HG03354 (cell line): ENCODE measurements at regions not wholly inside any gene's neighbourhood (a gene's known extent, or its start where the extent isn't known, plus 50 kb on each side); places are given as distances from the start of the nearest gene placed in this dataset.
"Not testable (repeated sequence)": the region's sequence is repeated elsewhere in the genome, so short reads cannot be mapped to it uniquely, and the experiment has no call there.

Experiments
- ATAC-seq: cut with Tn5 transposase; IDR thresholded peaks from one replicate; pipeline ENCODE4 v1.9.1; 2021; ENCODE audit warnings: mild to moderate bottlenecking; ENCODE audit not compliant: unreplicated experiment, poor library complexity, severe bottlenecking

DNA sequence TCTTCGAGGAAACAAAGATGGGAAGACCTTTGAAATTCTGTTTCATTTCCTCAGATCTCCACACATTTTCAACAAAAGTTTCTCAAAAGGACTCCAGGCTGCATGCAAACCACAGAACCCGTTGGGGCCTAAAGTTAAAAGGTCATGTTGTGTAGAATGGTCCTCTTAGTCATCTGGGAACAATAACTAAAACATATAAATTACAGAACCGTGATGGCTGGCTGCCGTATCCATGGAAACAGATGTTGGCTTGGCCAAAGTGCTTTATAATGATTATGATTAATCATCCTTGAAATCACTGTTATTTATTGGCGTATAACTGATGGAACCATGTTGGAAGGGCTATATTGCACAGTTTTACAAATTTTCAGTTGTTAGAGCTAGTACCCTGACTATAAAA, 182.8 kb upstream of the CRIM1 start:
- ATAC-seq = no peak

DNA sequence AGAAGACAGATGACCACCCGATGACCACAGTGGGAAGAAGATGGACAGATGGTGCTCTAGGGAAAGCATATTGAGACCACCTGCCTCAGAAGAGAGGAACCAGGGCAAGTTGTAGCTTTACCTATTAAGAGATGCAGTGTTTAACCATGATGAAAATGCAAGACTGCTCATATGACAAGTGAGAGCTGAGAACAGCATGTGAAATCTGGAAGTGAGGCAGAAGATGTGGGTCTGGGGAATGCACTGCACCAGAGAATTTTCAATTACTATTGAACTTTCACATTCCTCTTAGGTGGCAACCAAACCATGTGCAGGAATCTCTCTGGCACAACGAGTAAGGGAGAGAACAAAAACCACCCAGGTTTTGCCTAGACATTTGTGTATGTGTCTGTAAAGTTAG, 184.8 kb upstream of the CRIM1 start:
- ATAC-seq = no peak

DNA sequence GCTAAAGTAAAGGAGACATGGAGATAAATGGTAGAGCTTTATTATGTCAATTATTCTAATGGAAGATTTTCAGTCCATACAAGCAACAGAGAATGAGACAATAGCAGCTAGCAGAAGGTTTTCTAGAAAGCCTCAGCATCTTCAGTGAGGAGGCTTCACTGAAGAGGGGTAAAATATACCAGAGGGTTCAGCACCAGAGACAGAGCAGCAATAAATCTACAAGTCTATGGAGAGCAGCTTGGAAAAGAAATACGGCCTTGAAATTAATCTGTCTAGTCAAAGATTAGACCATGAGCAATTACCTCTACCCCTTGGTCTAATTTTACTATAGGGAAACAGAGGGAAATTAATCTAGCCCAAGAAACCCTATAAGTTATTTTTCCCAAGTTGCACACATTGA, 185.7 kb upstream of the CRIM1 start:
- ATAC-seq = no peak

DNA sequence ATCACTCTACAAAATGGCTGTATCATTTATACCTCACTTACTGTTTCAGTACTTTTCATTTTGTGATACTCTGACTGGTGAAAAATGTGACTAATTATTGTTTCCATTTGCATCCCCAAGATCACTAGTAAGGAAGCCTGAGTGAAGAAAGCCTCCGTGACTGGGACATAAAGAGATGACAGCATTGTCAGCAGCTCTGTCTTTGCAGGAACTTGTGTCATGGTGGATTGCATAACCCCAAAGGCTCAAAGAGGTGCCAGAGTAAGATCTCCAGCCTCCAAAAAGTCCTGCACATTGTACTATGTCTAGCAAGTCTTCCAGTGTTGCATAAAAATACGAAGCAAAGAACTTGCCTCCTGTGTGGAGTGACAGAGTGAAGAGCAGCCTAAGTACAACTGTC, 187.5 kb upstream of the CRIM1 start:
- no peak for ATAC-seq

DNA sequence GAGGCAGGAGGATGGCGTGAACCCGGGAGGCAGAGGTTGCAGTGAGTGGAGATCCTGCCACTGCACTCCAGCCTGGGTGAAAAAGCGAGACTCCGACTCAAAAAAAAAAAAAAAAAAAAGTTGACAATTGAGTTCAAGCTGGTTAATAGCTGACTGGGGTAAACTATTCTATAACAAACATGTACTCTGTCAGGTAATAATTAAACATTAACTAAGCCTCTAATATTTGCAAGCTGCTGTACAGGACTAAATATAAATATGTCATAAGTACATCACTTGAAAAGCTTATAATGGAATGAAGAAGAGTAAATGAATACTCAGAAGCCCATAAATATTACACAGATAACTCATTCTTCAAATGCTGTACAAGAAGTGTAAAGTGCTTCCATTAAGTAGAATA, 190.4 kb upstream of the CRIM1 start:
- ATAC-seq = peak; percentile 76

DNA sequence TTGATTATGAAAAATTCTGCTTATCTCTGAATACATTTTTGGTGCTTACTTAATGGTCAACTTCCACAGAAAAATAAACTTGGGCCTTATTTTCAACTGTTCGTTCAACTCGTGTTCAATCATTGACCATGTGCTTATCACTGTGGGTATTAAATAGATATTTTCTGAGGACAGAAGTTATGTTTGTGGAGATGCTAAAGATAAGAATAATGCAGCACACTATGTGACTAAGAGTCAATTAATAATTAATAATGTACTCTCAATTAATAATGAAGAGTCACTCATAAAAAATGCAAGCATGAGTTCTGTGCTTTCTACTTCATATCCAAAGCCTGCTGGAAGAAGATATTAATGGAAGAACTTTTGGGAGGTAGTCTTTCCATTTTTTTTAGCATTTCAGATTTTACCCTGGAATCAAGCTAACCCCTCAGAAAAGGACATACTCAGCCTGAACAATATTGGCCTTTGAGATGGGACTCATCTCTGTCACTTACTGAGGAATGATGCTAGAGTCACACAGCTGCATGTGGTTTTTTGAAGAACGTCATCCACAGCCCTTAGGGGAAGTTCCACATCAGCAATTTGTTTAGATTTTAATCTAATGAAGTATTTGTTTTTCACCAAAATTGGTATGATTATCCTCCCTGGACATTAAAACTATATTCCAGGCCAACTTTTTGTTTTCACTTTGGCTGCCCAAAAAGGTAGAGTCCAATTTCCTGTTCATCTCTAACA, 191.9 kb upstream of the CRIM1 start:
- ATAC-seq = peak; percentile 85

DNA sequence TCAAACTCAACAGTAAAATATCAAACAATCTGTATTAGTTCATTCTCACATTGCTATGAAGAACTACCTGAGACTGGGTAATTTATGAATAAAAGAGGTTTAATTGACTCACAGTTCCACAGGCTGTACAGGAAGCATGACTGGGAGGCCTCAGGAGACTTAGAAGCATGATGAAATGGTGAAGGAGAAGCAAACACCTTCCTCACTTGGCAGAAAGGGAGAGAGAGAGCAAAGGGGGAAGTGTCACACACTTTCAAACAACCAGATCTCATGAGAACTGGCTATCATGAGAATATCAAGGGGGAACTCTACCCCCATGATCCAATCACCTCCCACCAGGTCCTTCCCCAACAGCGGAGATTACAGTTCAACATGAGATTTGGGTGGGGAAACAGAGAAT, 198.5 kb upstream of the CRIM1 start:
- not testable (repeated sequence) for ATAC-seq

DNA sequence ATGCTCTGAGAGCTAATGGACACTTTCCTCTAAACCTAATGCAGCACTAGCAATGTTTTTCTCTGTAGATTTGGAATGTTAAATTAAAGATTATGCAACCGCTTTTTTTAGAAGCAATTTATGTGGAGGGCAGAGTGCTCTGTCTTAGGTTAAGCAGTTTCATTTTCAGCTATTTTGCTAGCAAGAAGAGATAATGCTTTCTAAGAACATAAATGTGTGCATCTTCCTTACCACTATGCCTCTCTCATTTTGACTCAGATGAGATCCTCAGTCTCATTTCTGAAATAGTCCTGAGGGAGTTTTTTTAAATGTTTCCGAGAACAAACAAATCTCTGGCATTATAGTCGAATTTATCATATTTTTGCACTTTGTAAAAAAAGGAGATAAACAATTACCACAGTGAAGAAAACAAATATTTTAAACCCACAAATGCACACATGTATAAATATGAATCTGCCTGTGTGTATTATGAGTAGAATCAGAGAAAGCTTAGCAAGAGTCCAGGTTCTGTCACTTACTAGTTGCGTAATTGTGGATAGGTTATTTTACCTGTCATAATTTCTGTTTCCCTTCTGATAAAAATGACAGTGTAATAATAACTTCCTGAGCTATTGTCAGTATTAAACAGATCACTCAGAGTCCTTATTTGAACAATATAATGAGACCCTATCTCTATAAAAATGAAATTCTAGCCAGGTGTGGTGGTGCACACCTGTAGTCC, 207.7 kb upstream of the CRIM1 start:
- ATAC-seq = peak; percentile 94

DNA sequence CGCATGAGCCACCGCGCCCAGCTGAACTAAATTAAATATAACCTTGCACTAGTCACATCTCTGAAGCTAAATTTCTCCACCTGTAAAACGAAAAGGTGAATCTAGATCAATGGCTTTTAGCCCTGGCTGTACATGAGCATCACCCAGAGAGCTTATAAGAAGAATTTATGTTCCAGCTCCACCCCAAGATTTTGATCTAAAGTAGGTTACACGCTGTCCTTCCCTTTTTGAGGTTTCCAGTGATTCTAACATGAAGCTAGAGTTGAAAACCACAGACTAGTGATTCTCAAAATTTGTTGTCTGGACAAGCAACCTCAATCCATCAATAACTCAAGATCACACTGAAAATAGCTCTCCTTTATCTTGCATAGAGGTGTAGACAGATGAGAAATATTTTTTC, 208.8 kb upstream of the CRIM1 start:
- ATAC-seq = no peak

DNA sequence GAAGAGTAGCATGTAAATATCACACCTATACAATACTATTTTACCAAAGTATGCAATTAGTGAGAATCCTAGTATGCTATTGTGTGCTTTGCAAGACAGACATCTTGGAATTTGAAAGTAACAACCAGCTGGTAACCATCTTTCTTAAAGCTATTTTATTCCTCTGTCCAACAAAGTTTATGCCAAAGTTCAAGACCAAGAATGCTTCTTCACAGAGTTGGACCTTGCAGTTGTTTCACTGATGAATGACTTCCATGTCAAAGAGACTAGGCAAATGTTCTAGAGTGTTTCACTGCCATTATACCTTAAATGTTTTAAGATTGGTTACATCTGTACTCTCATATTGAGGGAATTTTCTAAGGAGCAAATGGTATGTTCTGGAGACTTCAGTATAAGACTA, 215.2 kb upstream of the CRIM1 start:
- no peak for ATAC-seq

DNA sequence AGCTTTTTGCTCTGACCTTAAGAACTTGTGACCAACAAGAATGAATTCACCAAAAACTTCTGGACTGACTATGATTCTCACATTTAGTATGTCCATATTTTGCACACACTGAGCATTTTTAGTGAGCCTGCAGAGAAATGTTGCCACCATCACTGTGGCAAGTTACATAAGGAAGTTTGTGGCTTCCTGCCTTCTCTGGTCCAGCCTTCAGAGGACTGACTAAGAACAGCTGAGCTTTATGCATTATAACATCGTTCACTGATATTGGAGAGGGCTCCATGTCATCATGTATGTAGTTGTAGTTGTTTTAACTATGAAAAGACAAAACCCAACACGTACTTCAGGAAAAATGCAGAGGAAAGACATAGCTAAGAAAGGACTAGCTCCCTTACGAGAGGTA, 218.0 kb upstream of the CRIM1 start:
- no peak for ATAC-seq

DNA sequence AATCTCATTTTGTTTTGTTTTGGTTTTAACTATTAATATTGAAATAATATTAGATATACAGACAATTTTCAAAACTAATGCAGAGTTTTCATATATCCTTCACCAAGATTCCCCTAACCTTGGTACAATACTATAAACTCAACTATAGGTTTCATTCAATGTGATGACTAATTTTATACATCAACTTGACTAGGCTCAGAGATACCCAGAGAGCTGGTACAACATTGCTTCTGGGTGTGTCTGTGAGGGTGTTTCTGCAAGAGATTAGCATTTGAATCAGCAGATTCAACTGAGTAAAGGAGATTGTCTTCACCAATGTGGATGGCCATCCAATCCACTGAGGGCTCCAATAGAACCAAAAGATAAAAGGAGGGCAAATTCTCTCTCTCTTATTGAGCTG, 221.3 kb upstream of the CRIM1 start:
- no peak for ATAC-seq

DNA sequence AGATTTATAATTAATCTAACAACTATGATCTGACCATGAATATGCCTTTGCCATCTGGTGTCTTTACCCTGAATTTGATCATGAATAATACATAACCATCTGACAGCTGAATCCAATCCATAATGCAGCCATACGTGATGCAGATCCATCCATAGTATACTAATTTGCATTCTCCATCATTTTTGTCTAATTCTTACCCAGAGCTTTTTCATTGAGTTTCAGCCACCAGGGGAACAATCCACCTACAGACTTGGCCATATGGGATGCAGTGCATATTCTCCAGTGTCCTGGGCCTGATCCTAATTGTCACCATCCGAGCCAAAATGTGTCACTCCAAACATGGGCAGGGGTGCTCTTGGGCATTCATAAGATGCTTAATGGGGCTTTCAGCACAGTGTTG, 227.2 kb upstream of the CRIM1 start:
- ATAC-seq = no peak

DNA sequence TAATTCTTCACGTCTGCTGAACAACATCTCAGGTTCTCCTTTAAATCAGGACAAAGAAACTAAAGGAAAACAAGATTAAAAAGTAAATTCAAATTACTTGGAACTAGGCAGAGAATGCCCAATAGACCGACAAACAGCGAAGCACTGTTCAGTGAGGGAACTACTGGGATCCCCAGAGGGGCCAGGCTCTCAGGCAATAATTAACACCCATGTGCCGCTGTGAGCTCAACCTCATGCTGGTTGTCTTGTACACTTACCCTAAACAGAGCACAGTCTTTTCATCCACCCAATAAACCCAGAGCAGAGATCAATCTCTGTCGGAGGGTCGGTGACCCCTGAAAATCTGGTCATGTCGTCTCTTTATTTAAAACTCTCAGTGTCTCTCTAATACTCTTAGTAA, 229.9 kb upstream of the CRIM1 start:
- ATAC-seq = no peak

DNA sequence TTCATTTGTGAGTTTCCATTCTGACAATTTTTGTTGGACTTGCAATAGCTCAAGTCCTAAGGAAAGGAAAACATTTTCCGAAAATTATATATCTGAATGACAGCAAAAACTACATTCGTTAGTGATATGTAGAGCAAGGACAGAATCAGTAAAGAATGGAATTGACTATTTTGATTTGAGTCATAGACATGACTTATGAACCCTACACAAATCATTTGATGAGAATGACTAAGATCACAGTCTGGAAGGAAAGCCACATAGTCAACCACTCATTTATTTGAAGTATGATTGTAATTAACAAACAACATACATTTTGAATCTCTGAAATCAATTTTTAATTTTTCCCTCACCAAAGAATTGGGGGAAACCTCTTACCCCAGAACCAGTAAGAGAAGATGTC, 231.6 kb upstream of the CRIM1 start:
- ATAC-seq = no peak

DNA sequence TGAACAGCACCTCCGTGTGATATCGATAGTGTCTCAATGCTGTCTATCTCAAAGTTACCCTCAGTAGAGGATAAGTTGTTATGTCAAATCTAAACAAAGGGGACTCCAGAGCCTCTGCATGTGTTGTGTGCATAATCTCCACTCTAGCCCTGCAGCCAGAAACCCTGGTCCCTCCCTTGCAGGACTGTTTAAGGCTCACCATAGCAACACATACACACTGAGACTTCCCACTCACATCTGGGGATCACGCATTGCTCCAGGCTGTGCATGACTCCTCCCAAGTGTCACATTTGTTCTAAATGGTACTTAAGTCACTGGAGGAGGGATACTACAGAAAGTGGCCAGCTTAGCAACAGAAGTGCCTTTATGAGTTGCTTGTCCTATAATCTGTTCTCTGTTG, 258.6 kb upstream of the CRIM1 start:
- ATAC-seq = no peak

DNA sequence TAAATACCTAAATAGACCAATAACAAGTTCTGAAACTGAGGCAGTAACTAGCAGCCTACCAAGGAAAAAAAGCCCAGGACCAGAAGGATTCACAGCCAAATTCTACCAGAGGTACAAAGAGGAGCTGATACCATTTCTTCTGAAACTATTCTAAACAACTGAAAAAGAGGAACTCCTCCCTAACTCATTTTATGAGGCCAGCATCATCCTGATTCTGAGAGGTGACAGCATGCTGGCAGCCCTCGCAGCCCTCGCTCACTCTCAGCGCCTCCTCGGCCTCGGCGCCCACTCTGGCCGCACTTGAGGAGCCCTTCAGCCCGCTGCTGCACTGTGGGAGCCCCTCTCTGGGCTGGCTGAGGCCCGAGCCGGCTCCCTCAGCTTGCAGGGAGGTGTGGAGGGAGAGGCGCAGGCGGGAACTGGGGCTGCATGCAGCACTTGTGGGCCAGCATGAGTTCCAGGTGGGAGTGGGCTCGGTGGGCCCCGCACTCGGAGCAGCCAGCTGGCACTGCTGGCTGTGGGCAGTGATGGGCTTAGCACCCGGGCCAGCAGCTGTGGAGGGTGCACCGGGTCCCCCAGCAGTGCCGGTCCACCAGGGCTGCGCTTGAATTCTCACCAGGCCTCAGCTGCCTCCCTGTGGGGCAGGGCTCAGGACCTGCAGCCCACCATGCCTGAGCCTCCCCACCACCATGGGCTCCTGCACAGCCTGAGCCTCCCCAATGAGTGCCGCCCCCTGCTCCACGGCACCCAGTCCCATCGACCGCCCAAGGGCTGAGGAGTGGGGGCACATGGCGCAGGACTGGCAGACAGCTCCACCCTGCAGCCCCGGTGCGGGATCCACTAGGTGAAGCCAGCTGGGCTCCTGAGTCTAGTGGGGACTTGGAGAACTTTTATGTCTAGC, 263.5 kb upstream of the CRIM1 start:
- not testable (repeated sequence) for ATAC-seq

DNA sequence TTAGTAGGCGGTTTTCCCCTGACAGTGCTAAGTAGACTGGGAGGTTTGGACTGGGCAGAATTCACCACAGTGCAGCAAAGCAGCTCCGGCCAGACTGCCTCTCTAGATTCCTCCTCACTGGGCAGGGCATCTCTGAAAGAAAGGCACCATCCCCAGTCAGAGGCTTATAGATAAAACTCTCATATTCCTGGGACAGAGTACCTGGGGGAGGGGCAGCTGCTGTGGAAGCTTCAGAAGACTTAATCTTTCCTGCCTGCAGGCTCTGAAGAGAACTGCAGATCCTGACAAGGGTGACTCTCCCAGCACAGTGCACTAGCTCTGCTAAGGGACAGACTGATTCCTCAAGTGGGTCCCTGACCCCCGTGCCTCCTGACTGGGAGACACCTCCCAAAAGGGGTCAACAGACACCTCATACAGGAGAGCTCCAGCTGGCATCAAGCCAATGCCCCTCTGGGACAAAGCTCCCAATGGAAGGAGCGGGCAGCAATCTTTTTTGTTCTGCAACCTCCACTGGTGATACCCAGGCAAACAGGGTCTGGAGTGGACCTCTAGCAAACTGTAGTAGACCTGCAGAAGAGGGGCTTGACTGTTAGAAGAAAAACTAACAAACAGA, 266.8 kb upstream of the CRIM1 start:
- ATAC-seq = no peak

DNA sequence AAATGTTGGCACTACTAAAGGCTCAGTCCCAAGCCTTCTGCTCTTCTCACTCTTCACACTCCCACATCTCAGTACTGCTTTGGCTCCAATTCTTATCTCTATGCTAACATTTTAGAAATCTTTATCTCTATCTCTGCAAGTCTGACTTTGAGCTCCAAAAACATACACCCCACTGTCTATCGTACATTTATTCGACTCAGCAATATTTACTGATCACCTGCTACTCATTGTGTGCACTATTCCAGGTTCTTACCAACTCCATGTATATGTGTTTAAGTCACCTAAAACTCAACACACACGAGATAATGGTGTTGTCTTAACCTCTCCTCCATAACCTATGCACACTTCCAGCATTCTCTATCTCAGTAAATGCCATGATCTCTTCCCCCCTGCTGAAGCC, 268.2 kb upstream of the CRIM1 start:
- no peak for ATAC-seq

DNA sequence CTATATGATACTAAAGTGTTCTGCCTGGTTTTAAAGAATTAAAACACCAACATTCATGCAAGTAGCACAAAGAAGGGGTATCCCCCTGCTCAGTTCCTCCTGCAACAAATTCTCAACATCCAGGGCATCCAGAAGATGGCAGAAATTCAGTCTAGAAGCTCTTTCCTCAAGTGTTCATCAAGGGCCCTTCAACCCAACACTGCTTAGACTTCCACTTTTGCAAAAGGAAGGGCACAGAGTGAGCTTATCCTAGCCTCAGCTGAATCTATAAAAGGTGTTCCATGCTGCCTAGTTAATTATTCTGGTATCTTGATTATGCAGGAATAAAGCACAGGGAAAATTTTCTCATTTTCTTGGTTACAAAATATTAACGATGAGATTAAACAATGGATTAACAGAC, 275.8 kb upstream of the CRIM1 start:
- ATAC-seq = no peak
